ENCODE measurements at regions not wholly inside any gene's neighbourhood (a gene's known extent, or its start where the extent isn't known, plus 50 kb on each side); places are given as distances from the start of the nearest gene placed in this dataset.
"Not testable (repeated sequence)": the region's sequence is repeated elsewhere in the genome, so short reads cannot be mapped to it uniquely, and the experiment has no call there.

DNA sequence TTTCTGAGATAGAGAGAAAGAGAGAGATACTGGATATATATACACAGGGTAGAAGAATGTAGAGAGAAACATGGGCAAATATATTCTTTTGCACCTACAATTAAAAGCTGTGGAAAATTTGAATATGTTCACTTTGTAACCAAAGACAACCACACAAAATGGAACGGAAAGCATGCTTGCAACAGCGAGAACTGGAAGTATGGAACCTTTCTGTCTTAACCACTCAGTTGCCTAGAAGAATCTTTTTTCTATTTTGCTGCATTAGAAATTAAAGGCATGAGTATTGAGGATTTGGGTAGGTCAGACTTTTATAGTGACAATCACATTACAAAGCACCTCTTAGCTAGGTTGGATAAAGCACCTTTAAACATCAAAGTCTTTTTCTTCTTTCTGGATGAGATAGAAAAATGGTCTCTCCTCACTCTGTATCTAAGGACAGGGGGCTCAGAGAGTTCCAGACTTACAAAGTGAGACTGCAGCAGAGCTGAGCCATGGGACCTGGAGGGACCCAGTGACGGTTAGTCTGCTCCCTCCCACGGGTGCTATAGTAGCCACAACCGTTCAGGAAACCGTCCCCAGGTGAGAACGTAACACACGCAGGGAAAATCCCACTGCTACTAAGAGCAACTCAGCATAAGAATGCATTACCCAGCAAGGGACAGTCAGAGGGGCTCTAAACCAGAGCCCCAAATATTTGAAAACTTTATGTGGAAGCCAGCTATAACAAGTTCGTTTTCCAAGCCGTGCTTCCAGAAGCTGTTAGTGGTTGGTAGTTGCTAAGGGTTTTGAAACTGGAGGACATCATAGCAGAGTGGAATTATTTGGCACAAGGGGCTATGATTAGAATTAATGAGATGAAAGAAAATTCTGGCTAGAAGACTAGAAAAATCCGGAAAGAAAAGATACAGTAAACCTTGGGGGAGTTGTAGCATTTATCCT is 97.1 kb downstream of the DAD1 start:
- DNase-seq: no peak

- DNase-seq: not testable (repeated sequence)
Observed at GRCh38 chr14:22491053-22491452, 98.0 kb downstream of the DAD1 start.

DNA sequence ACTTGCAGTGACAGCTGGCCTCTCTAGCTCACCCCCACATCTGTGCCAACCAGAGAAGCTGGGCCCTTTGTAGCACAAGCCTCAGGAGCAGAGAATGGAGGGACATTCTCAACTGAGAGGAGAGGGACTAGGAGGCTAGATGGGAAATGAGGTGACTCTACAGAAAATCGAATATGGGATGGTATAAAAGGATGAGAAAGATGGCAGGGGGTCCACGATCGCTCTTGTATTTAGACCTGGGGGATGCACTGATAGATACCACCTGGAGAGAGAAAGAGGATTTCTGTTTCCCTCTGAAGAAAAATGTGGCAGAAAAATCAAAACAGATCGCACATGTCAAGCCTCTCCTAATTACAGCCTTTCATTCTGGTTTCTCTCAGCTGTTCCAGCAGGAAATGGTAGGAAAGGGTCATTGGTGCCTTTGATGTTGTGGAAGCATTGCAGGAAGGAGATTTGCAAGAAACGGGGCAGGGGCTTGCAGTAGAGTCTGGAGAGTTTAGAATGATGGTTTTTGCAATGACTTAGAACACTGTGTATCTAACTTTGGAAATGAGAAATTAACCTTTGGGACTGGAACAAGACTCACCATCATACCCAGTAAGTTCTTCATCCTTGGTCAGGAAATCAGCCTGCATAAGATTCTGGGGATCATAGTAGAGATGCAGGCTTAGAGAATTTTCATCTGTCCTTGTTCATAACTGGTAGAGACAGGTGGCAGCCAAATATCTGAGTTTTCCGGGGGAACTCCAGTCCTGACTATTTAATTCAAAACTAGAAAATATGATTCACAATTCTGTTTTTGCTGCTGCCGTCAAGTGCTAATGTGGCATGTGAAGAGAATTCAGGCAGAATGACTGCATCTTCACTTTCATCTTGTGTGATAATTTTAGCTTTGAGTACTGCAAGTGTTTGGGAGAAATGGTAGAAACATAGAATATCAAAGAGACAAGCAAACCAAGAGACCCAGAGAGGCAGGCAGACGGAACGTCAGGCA is 98.8 kb downstream of the DAD1 start:
- no peak for DNase-seq

- no peak for DNase-seq
Observed at GRCh38 chr14:22489244-22489545, 99.8 kb downstream of the DAD1 start.

DNA sequence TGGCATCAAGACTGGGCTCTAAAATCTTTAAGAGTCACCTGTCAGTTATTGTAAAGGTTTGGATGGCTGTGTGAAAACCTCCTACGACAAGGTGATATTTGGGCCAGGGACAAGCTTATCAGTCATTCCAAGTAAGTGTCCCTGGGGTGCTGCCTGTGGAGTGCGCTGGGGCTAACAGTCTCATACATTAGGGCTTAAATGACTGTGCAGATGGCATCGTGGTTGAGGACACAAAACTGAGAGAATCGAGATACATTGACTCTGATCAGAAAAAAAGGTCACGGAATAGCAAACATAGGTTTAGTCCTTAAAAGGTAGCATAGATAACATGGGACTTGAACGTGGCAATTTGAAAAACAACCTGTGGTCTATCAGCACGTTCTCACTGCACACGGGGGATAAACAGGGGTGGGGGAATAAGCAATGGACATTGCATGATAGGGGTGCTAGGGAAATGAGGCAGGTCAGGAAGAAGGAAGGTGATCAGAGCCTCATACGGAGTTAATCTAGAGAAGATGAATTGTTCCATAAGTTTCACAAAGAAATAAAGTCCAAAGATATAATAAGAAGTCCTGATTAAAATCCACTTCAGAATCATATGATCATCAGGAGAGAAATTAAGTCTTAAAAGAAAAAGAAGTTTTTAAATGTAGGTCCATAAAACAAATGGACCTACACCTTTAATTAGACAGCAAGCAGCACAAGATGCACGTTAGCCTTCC is 100.3 kb downstream of the DAD1 start:
- DNase-seq: no peak

DNA sequence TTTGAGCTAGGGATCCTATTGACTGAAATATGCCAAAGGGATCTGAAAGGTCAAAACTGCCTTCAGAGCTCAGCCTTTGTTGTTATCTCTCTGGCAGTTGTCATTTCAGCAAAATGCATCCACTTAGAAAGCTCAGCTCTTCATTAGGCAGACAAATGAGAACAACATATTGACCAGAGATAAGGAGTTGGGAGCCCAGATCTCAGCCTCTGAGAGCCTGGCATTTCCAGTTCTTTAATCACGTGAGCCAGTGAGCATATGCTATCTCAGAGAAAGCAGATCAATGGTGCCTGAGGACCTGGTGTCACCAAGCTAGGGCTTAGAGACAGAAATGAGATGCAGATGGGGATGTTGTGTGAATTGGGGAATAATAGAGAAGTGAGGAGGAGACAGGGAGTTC is 101.1 kb downstream of the DAD1 start:
- no peak for DNase-seq

GRCh38 chr14:22487401-22487800 is 101.6 kb downstream of the DAD1 start:
- DNase-seq: no peak

GRCh38 chr14:22486675-22487074 is 102.3 kb downstream of the DAD1 start:
- no peak for DNase-seq

GRCh38 chr14:22485649-22486048 is 103.4 kb downstream of the DAD1 start:
- no peak for DNase-seq

GRCh38 chr14:22485178-22485577 is 103.8 kb downstream of the DAD1 start:
- DNase-seq: no peak

DNA sequence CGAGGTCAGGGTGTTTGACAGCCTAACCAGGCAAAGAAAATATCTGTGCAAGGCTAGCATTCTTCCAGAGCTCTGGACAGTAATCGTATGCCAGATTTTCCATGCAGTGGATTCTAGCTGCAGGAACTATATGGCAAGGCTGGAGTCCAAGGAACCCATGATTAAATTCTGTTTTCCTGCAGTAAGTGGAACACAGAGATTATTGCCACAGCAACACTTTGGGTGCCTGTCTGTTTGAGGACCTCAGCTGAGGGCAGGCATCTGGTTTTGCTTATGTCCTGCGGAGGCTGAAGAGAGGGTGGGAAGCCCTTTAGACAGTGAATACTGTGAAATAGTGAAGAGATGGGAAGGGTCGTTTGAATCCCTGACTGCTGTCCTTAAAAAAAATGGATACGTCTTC is 104.4 kb downstream of the DAD1 start:
- no peak for DNase-seq

DNA sequence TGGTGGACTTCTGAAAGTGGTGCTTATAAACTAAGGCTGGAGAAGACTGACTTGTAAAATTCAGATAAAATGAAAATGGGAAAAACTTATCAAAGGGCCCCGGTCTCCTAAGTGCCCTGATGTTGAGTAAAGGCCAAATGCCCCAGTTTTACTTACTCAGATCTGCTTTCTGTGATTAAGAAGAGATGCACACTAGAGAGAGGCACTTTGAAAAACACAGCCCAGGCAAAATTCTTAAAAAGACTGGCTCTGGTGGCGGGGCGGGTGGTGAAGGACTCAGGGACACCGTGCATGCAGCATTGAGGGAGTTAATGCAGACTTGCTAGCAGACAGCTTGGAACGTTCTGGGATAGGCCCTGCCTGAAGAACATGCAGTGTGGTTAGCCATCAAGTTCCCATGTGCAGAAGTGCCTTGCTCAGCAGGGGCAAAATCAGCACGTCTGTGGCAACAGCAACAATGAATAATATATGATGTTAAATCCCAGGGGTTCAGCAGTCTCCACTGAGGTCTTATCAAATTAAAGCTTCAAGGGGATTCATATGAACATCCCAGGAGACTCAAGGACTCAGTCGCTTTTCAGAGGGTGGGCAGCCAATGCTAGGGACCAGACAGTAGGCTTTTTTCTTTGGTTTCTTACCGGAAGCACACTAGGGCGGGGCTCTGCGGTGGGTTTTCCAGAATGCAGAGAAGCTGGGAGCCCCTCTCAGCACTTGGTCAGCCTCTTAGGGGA is 105.0 kb downstream of the DAD1 start:
- DNase-seq: no peak

GRCh38 chr14:22482782-22483553 is 106.1 kb downstream of the DAD1 start:
- no peak for DNase-seq

GRCh38 chr14:22482085-22482694 is 106.8 kb downstream of the DAD1 start:
- DNase-seq: no peak

- DNase-seq: no peak
Observed at GRCh38 chr14:22481546-22481945, 107.5 kb downstream of the DAD1 start.

DNA sequence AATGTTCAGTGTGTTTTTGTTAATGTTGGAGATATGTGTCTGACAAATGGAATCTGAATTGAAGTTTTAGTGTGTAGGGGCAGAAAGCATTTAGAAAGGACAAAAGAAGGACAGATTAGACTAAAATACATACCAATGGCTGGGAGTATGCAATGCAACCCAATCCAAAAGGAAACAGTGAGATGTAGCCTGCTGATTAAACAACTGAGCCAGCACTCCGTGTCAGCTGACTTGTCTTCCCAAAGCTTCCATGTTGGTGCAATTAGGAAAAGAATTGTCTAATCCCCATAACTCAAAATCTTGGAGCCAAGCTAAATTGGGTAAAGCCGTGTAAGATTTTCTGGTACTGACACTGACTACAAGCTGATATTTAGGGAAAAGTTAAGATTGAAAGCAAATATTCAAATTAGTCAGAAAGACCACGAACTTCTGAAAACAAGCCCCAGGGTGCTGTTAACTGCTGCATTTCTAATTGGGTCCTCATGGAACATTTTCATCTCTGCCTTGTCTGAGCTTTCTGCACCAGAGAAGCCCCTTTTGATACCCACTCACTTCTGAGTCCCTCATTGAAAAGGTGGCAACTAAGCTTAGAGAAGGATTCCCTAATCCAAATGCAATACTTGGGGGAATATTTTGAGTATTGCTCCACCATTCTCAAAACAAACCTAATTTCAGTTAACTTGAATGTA is 109.1 kb downstream of the DAD1 start:
- DNase-seq: no peak

DNA sequence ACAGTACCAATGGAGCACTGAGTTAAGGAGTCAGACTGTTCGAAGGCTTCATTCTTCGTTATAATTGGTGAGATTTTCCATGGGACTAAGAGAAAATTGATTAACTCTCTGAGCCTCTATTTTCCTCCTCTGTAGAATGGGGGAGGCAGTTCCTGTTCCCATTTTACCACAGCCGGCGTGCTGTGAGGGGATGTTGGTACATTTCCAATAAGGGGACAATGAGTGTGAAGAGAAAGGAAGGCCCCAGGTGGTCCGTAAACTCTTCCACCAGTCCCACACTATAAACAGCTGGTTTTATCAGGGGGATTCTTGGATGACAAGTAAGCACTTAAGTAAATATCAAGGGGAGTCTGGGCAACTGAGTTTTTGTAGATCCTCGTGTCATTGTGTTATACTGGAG is 109.9 kb downstream of the DAD1 start:
- DNase-seq: no peak

DNA sequence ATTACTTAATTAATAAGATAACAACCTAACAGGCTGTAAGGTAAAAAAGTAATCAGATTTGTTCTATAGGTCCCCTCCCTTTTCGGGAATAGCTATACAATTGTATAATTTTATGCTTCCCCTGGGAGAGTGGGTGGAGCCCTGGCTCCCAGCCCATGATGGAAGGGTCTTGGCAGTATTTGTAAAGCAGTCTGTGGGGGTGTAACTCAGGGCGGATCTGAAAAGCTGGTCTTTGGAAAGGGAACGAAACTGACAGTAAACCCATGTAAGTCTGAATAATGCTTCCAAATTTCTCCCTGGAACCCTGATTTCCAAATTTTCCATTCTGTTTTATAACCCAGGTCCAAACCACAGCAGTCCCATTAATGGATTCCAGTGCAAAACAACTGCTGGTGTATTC is 110.4 kb downstream of the DAD1 start:
- no peak for DNase-seq

DNA sequence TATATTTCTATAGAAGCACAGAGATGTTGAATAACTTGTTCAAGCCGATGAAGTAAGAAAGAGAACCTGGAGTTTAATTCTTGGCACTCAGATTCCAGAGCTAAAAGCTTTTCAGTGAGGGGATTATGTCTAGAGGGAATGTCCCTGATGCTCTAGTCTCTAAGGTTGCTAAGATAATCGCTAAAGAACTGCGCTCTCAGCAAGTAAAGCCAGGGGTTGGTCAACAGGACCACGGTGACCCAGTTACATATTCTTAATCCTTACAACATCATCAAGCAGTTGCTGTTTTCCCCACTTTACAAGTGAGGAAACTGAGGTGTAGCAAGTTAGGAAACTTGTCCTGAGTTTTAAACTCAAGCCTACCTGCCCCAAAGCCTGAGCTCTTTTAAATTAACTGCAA is 110.8 kb downstream of the DAD1 start:
- no peak for DNase-seq

DNA sequence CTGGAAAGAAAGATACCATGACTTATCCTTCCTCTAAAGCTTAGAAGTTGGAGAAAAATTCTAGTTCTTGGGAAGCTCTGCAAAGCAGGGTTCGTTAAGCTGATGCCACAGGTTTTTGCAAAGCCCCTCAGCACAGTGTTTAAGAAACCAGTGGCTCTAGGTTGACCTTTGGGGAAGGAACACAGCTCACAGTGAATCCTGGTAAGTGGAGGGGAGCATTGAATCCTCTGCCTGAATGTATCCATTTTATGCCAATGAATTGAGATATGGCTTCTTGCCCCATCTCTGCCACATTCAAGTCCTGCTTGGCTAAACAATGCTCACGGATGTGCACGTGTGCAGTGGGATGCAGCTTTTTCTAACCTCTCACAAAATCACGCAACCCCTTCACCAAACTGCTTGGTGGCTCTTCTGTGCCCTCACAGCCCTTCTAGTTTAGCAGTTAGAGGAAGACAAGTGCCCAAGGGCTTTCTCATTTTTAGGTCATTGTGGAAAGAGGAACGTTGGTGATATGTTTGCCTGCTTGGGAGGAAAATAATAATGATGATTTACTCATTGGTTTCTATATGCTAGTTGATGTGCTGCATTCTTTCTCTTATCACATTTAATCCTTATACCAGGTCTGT is 111.3 kb downstream of the DAD1 start:
- DNase-seq: no peak
